Suprapubic skin (tissue), 4 donors: ENCODE measurements at regions not wholly inside any gene's neighbourhood (a gene's known extent, or its start where the extent isn't known, plus 50 kb on each side); places are given as distances from the start of the nearest gene placed in this dataset.

Experiments
- CTCF ChIP-seq, 2 donors: fragments of 200-600 bp in 1 of 2; fragments of 450-650 bp in 1 of 2; sonication (generic) in 1 of 2; IDR thresholded peaks; one replicate each; pipeline ENCODE4 v1.5.1; 2016 to 2019; ENCODE audit warnings: antibody characterized with exemption in 2 of 2, mild to moderate bottlenecking in 1 of 2, moderate library complexity in 1 of 2
- EP300 ChIP-seq: sonication (generic); formaldehyde crosslinking; IDR thresholded peaks from one replicate; pipeline ENCODE4 v1.6.1; 2017; ENCODE audit warnings: antibody characterized with exemption
- POLR2A ChIP-seq, 2 donors: fragments of 450-650 bp; IDR thresholded peaks; one replicate each; pipeline ENCODE4 v1.6.1; 2017; ENCODE audit warnings: antibody characterized with exemption in 2 of 2, mild to moderate bottlenecking in 2 of 2, moderate library complexity in 2 of 2
- POLR2AphosphoS5 ChIP-seq, 3 donors: sonication (generic); formaldehyde crosslinking; IDR thresholded peaks; one replicate each; pipeline ENCODE4 v1.6.1; 2017; ENCODE audit warnings: antibody characterized with exemption in 3 of 3

GRCh38 chr15:92244703-92245102 lies 149.0 kb upstream of the ST8SIA2 start:
- TF ChIP-seq POLR2A (IDR thresholded peaks at IDR 0.05) (no peak), CTCF (IDR thresholded peaks at IDR 0.05) (no peak), POLR2AphosphoS5 (IDR thresholded peaks at IDR 0.05) (no peak), EP300 (no peak)
